ENCODE measurements at regions not wholly inside any gene's neighbourhood (a gene's known extent, or its start where the extent isn't known, plus 50 kb on each side); places are given as distances from the start of the nearest gene placed in this dataset.

- H3K4me1 ChIP-seq (ENCODE audit: insufficient read depth, low read length), result no peaks in the 10 kb centered on the region
- Mint-ChIP-seq H3K27ac (ENCODE audit: unreplicated experiment) (no peak overlapping the region), H3K4me1 (ENCODE audit: low read depth, unreplicated experiment) (no peaks in the 10 kb centered on the region), H3K9me3 (ENCODE audit: unreplicated experiment) (peaks cover 5% of the 10 kb centered on the region), H3K4me3 (ENCODE audit: unreplicated experiment) (no peak overlapping the region), H3K36me3 (ENCODE audit: low read depth, unreplicated experiment) (no peaks in the 10 kb centered on the region), H3K27me3 (ENCODE audit: low read depth, unreplicated experiment) (no peaks in the 10 kb centered on the region)
- no peaks in the 10 kb centered on the region for H3K79me2 ChIP-seq (ENCODE audit: insufficient read depth, low read length)
- H3K27me3 ChIP-seq (ENCODE audit: insufficient read depth, low read length), result no peaks in the 10 kb centered on the region
- H3K36me3 ChIP-seq (ENCODE audit: insufficient read depth, low read length), result no peaks in the 10 kb centered on the region
- H3K9ac ChIP-seq (ENCODE audit: low read length), result no peak overlapping the region
- H4K20me1 ChIP-seq (ENCODE audit: insufficient read depth, low read length), result no peaks in the 10 kb centered on the region
- H2AFZ ChIP-seq (ENCODE audit: low read depth, low read length), result no peak overlapping the region
- no peak overlapping the region for H3K4me2 ChIP-seq (ENCODE audit: low read length)
- no peak overlapping the region for H3K27ac ChIP-seq (ENCODE audit: low read depth, low read length)
- DNase-seq (ENCODE audit: low read depth) (no peak), FAIRE-seq (no peak)
- TF ChIP-seq CTCF (IDR thresholded peaks at IDR 0.05; ENCODE audit: insufficient read depth, low read depth, low read length), result no peak
- TF ChIP-seq EZH2 (IDR thresholded peaks at IDR 0.05; ENCODE audit: insufficient read depth, low read length), result no peak
- no peak overlapping the region for H3K4me3 ChIP-seq (ENCODE audit: insufficient read depth, low read depth, low read length)
- H3K9me3 ChIP-seq (ENCODE audit: insufficient read depth, low read depth, low read length), result no peaks in the 10 kb centered on the region
These were observed 75.1 kb upstream of the GRIK1 start for GRCh38 chr21:30014886-30015285.

GRCh38 chr21:29991624-29992023 lies 51.8 kb upstream of the GRIK1 start:
- H3K27ac ChIP-seq (ENCODE audit: low read depth, low read length), result no peak overlapping the region
- H3K36me3 ChIP-seq (ENCODE audit: insufficient read depth, low read length), result no peaks in the 10 kb centered on the region
- H3K4me3 ChIP-seq (ENCODE audit: insufficient read depth, low read depth, low read length), result no peak overlapping the region
- no peak overlapping the region for H3K4me3 Mint-ChIP-seq (ENCODE audit: unreplicated experiment)
- H3K27ac Mint-ChIP-seq (ENCODE audit: unreplicated experiment), result no peak overlapping the region
- no peaks in the 10 kb centered on the region for H4K20me1 ChIP-seq (ENCODE audit: insufficient read depth, low read length)
- no peaks in the 10 kb centered on the region for H3K9me3 ChIP-seq (ENCODE audit: insufficient read depth, low read depth, low read length)
- no peaks in the 10 kb centered on the region for H3K27me3 ChIP-seq (ENCODE audit: insufficient read depth, low read length)
- H3K9me3 Mint-ChIP-seq (ENCODE audit: unreplicated experiment), result no peaks in the 10 kb centered on the region
- H3K4me1 Mint-ChIP-seq (ENCODE audit: low read depth, unreplicated experiment), result no peaks in the 10 kb centered on the region
- no peaks in the 10 kb centered on the region for H3K27me3 Mint-ChIP-seq (ENCODE audit: low read depth, unreplicated experiment)
- no peaks in the 10 kb centered on the region for H3K36me3 Mint-ChIP-seq (ENCODE audit: low read depth, unreplicated experiment)
- no peaks in the 10 kb centered on the region for H3K79me2 ChIP-seq (ENCODE audit: insufficient read depth, low read length)
- no peak overlapping the region for H3K4me2 ChIP-seq (ENCODE audit: low read length)
- no peak for TF ChIP-seq EZH2 (IDR thresholded peaks at IDR 0.05; ENCODE audit: insufficient read depth, low read length)
- TF ChIP-seq CTCF (IDR thresholded peaks at IDR 0.05; ENCODE audit: insufficient read depth, low read depth, low read length), result no peak
- no peak overlapping the region for H2AFZ ChIP-seq (ENCODE audit: low read depth, low read length)
- FAIRE-seq, result no peak
- H3K9ac ChIP-seq (ENCODE audit: low read length), result no peak overlapping the region
- no peak for DNase-seq (ENCODE audit: low read depth)
- no peaks in the 10 kb centered on the region for H3K4me1 ChIP-seq (ENCODE audit: insufficient read depth, low read length)

GRCh38 chr21:29989634-29990234 lies 49.9 kb upstream of the GRIK1 start:
- H3K27ac Mint-ChIP-seq (ENCODE audit: unreplicated experiment), result no peak overlapping the region
- Histone ChIP-seq H3K27me3 (ENCODE audit: insufficient read depth, low read length) (no peaks in the 10 kb centered on the region), H3K9ac (ENCODE audit: low read length) (no peak overlapping the region), H2AFZ (ENCODE audit: low read depth, low read length) (no peak overlapping the region), H3K79me2 (ENCODE audit: insufficient read depth, low read length) (no peaks in the 10 kb centered on the region), H3K9me3 (ENCODE audit: insufficient read depth, low read depth, low read length) (no peaks in the 10 kb centered on the region), H4K20me1 (ENCODE audit: insufficient read depth, low read length) (no peaks in the 10 kb centered on the region), H3K4me3 (ENCODE audit: insufficient read depth, low read depth, low read length) (no peak overlapping the region), H3K4me2 (ENCODE audit: low read length) (no peak overlapping the region), H3K27ac (ENCODE audit: low read depth, low read length) (no peak overlapping the region), H3K36me3 (ENCODE audit: insufficient read depth, low read length) (no peaks in the 10 kb centered on the region), H3K4me1 (ENCODE audit: insufficient read depth, low read length) (no peaks in the 10 kb centered on the region)
- no peaks in the 10 kb centered on the region for H3K36me3 Mint-ChIP-seq (ENCODE audit: low read depth, unreplicated experiment)
- FAIRE-seq (no peak), DNase-seq (ENCODE audit: low read depth) (no peak)
- no peak overlapping the region for H3K4me3 Mint-ChIP-seq (ENCODE audit: unreplicated experiment)
- no peaks in the 10 kb centered on the region for H3K4me1 Mint-ChIP-seq (ENCODE audit: low read depth, unreplicated experiment)
- H3K9me3 Mint-ChIP-seq (ENCODE audit: unreplicated experiment), result peaks cover 3% of the 10 kb centered on the region
- no peaks in the 10 kb centered on the region for H3K27me3 Mint-ChIP-seq (ENCODE audit: low read depth, unreplicated experiment)
- TF ChIP-seq CTCF (IDR thresholded peaks at IDR 0.05; ENCODE audit: insufficient read depth, low read depth, low read length), result no peak

Data from astrocyte (in vitro differentiated cells and primary cell).